GM12892 (cell line): ENCODE measurements at regions not wholly inside any gene's neighbourhood (a gene's known extent, or its start where the extent isn't known, plus 50 kb on each side); places are given as distances from the start of the nearest gene placed in this dataset.

Experiments used
- POLR2AphosphoS5 ChIP-seq: IDR thresholded peaks from 2 replicates; pipeline ENCODE4 v1.6.1; 2011; ENCODE audit warnings: low read depth, low read length, control low read depth
- TAF1 ChIP-seq: IDR thresholded peaks from 2 replicates; pipeline ENCODE4 v1.6.1; 2011; ENCODE audit warnings: low read depth, mild to moderate bottlenecking, control low read depth, low read length, borderline replicate concordance

DNA sequence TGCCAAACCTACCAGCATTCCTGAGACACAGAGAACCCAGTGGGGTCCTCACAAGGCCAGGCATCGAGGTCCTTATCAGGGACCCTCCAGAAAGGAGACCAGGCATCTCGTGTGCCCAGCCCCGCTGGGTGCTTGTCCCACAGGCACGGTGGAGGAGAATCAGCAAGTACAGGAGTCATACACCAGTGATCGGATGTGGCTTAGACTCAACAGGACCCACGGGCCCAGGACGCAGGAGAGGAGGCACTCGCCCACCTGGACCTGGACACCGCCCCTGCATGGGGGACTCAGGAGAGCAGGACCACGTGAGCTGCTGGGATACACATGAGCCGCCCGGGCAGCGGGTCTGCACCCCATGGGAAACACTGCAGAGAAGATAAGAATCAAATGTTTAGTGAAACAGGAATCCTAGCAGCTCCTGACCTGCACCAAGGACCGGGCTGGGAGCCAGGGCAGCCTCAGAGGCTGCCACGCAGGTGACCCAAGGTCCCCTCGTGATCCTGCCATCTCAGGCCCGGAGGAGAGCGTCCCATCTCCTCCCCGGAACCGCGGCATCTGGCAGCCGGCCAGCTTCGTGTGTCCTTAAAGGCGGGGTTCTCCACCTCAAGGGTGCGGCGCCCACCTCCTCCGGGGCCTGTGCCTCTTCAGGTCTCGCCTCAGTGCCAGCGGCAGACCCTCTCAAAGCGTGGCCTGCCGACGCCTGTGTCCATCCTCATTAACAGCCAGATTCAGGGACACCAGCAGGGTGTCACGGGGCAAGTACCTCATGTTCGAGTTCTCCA, 59.2 kb downstream of the FOXL3 start:
- no peak for TF ChIP-seq POLR2AphosphoS5
- TF ChIP-seq TAF1, result no peak
